ENCODE measurements at regions not wholly inside any gene's neighbourhood (a gene's known extent, or its start where the extent isn't known, plus 50 kb on each side); places are given as distances from the start of the nearest gene placed in this dataset.
"Not testable (repeated sequence)": the region's sequence is repeated elsewhere in the genome, so short reads cannot be mapped to it uniquely, and the experiment has no call there.

- DNase-seq (ENCODE audit: low read depth in 2 of 2), result not testable (repeated sequence)
Observed at GRCh38 chr9:63812822-63813221, 1472.2 kb downstream of the FOXD4L5 start.

- DNase-seq (ENCODE audit: low read depth in 2 of 2), result not testable (repeated sequence)
Observed at GRCh38 chr9:63804205-63804604, 1480.8 kb downstream of the FOXD4L5 start.

- not testable (repeated sequence) for DNase-seq (ENCODE audit: low read depth in 2 of 2)
Observed at GRCh38 chr9:63794081-63794685, 1490.8 kb downstream of the FOXD4L5 start.

- DNase-seq (ENCODE audit: low read depth in 2 of 2), result not testable (repeated sequence)
Observed at GRCh38 chr9:63787454-63787853, 1497.6 kb downstream of the FOXD4L5 start.

- DNase-seq (ENCODE audit: low read depth in 2 of 2), result not testable (repeated sequence)
Observed at GRCh38 chr9:63785059-63785458, 1500.0 kb downstream of the FOXD4L5 start.

- DNase-seq (ENCODE audit: low read depth in 2 of 2), result not testable (repeated sequence)
Observed at GRCh38 chr9:63784421-63784820, 1500.6 kb downstream of the FOXD4L5 start.

- DNase-seq (ENCODE audit: low read depth in 2 of 2), result not testable (repeated sequence)
Observed at GRCh38 chr9:63781817-63782439, 1503.1 kb downstream of the FOXD4L5 start.

- not testable (repeated sequence) for DNase-seq (ENCODE audit: low read depth in 2 of 2)
Observed at GRCh38 chr9:63781390-63781789, 1503.6 kb downstream of the FOXD4L5 start.

GRCh38 chr9:63776220-63776619 is 1508.8 kb downstream of the FOXD4L5 start:
- DNase-seq (ENCODE audit: low read depth in 2 of 2), result not testable (repeated sequence)

- not testable (repeated sequence) for DNase-seq (ENCODE audit: low read depth in 2 of 2)
Observed at GRCh38 chr9:63775092-63775426, 1510.0 kb downstream of the FOXD4L5 start.

- DNase-seq (ENCODE audit: low read depth in 2 of 2), result not testable (repeated sequence)
Observed at GRCh38 chr9:63774369-63775091, 1510.5 kb downstream of the FOXD4L5 start.

GRCh38 chr9:63762230-63762629 is 1522.8 kb downstream of the FOXD4L5 start:
- DNase-seq (ENCODE audit: low read depth in 2 of 2), result not testable (repeated sequence)

- DNase-seq (ENCODE audit: low read depth in 2 of 2), result not testable (repeated sequence)
Observed at GRCh38 chr9:63729021-63729420, 1556.0 kb downstream of the FOXD4L5 start.

GRCh38 chr9:63728287-63728686 is 1556.7 kb downstream of the FOXD4L5 start:
- DNase-seq (ENCODE audit: low read depth in 2 of 2), result no peak

GRCh38 chr9:63708285-63708684 is 1576.7 kb downstream of the FOXD4L5 start:
- not testable (repeated sequence) for DNase-seq (ENCODE audit: low read depth in 2 of 2)

- not testable (repeated sequence) for DNase-seq (ENCODE audit: low read depth in 2 of 2)
Observed at GRCh38 chr9:63704456-63704855, 1580.6 kb downstream of the FOXD4L5 start.

- peak in 1 of 2 donors; percentile 1 for DNase-seq (ENCODE audit: low read depth in 2 of 2)
Observed at GRCh38 chr9:63703670-63704069, 1581.3 kb downstream of the FOXD4L5 start.

GRCh38 chr9:63703138-63703665 is 1581.8 kb downstream of the FOXD4L5 start:
- not testable (repeated sequence) for DNase-seq (ENCODE audit: low read depth in 2 of 2)
